ENCODE measurements at regions not wholly inside any gene's neighbourhood (a gene's known extent, or its start where the extent isn't known, plus 50 kb on each side); places are given as distances from the start of the nearest gene placed in this dataset.

DNA sequence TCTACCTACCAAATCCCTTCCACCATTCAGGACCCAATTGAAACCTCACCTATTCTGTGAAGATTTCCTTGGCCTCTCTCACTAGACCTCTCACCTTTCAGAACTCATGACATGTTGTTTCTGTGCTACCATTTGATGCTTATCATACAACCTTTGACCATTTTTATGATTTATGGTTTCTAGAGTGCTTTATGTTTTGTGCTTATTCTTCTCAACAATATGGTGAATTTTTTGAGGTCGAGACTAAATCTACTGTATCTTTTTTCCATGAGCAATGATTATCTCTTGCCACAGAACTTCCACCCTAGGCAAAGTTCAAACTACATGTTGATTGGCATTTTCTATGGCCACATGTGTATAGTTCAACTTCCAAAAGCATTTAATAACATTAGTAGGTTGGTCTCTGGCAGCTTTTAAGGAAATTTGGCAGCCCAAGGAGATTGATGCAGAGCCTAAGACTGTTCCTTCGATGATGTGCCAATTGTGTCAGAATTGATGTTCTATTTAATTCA is 84.9 kb downstream of the OLIG3 start:
- TF ChIP-seq, protein P1, sequence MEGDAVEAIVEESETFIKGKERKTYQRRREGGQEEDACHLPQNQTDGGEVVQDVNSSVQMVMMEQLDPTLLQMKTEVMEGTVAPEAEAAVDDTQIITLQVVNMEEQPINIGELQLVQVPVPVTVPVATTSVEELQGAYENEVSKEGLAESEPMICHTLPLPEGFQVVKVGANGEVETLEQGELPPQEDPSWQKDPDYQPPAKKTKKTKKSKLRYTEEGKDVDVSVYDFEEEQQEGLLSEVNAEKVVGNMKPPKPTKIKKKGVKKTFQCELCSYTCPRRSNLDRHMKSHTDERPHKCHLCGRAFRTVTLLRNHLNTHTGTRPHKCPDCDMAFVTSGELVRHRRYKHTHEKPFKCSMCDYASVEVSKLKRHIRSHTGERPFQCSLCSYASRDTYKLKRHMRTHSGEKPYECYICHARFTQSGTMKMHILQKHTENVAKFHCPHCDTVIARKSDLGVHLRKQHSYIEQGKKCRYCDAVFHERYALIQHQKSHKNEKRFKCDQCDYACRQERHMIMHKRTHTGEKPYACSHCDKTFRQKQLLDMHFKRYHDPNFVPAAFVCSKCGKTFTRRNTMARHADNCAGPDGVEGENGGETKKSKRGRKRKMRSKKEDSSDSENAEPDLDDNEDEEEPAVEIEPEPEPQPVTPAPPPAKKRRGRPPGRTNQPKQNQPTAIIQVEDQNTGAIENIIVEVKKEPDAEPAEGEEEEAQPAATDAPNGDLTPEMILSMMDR (IDR thresholded peaks at IDR 0.05) = no peak
- TF ChIP-seq POLR2A (IDR thresholded peaks at IDR 0.05) = no peak

Data from thyroid gland (tissue), 4 donors.